ENCODE measurements at regions not wholly inside any gene's neighbourhood (a gene's known extent, or its start where the extent isn't known, plus 50 kb on each side); places are given as distances from the start of the nearest gene placed in this dataset.

DNA sequence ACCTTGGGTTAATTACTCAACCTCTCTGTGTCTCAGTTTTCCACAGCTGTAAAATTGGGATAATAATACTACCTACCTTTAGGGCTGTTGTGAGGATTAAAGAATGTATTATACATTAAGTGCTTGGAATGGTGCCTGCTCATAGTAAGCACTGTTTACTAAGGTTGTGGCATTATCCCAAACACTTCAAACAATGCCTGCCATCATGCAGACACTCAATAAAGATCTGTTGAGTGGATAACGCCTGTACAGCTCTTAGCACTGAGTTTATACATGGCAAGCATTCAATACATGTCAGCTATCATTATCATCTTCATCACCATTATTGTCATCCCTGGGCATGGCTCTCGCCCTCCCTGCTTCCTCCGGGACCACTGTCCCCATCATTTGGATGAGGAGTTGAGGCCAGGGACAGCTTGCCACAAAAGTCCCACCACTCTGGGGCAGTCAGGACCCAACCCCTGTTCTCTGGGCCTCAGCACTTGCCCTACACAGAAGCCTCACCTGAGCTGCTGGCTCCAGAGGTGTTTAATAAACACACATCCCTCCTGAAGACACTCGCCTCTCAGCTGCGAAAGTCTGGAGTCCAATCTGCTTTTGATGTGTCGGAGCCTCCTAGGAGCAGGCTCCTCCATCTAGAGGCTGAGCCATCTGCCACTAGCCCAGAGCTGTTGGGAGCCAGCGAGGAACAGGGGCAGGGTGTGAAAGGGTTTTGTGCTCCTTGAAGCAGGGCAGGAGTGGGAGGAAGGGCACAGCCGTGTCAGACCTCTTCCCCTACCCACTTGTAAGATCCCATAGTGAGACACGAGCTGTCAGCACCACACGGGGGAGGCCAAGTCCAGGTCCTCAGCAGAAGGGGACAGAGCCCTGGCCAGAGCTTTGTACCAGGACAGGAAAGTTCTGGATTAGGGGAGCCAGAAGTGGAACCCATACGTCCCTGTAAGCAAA lies 80.9 kb upstream of the ZC3H12A start:
- DNase-seq, result no peak

- no peak for DNase-seq
Observed at GRCh38 chr1:37394574-37395464, 79.6 kb upstream of the ZC3H12A start.

- DNase-seq, result no peak
Observed at GRCh38 chr1:37398096-37398495, 76.3 kb upstream of the ZC3H12A start.

DNA sequence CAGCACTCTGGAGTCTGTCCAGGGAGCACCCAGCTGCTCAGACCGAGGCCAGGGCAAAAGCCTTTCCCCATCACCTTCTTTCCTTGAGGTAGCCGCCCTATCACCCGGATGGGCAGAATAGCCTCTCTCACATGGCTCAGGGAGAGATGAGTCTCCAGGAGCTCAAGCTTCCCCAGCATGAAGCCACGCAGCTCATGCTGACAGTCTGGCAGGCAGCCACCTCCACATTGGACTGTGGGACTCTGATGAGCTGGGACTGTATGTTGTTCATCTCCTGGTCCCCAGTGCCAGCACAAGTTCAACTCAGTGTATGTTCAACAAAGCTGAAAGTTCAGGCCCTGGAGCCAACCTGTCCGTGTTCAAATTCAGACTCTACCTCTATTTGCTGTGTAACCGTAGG lies 75.2 kb upstream of the ZC3H12A start:
- DNase-seq, result no peak

- DNase-seq, result no peak
Observed at GRCh38 chr1:37399830-37400464, 74.4 kb upstream of the ZC3H12A start.

GRCh38 chr1:37400466-37401225 lies 73.7 kb upstream of the ZC3H12A start:
- DNase-seq, result no peak

DNA sequence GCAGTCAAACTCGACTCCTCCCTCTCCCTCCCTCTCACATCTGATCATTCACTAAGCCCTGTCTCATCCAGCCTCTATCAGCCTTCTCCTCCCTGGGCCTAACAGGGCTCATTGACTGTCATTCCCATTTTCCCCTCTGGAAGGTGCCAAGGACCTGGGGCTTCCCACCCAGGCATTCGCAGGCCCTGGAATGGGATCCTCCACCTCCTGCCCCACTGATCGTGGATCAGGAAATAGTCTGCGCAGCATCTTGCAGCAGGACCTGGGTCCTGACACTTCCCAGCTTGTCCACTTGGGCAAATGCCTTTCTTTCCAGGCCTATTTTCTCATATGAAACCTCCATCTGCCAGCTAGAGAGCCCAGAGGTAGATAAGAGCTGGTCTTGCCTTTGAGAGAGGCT lies 71.2 kb upstream of the ZC3H12A start:
- no peak for DNase-seq

GRCh38 chr1:37404711-37405110 lies 69.7 kb upstream of the ZC3H12A start:
- DNase-seq, result no peak

- DNase-seq, result no peak
Observed at GRCh38 chr1:37410105-37410504, 64.3 kb upstream of the ZC3H12A start.

DNA sequence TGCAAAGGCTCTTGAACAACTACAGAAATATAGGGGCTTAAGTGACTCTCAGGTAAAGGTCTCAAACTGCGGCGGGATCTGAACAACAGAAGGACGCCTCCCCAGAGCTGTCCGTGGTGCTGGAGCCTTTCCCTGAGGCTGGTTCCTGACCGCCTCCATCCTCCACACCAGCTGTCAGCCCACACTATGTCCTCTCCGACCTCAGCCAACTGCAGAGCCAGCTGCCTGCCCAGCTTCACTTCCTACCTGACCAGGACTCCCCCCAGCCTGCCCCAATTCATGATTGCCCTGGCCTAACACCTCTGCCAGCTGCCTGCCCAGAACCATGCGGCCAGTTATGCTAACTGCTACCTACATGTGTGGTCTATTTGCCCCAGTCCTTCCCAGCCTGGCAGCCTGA lies 63.6 kb upstream of the ZC3H12A start:
- DNase-seq, result no peak

- no peak for DNase-seq
Observed at GRCh38 chr1:37415611-37416244, 58.7 kb upstream of the ZC3H12A start.

DNA sequence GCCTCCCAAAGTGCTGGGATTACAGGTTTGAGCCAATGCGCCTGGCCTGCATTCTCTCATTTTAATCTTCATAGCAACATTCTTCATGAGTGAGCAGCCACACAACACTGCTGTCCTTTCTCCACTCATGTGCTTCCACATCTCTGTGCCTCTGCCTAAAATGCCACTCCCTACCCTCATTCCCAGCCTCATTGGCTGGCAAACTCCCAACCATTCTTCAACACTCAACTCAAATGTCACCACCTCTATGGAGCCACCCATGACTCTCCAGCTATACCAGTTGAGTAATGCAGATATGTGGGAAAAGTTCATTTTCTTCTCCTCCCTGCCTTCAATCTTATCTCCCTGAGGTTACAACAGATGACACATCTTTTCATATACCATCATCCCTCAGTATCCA lies 53.9 kb upstream of the ZC3H12A start:
- no peak for DNase-seq

GRCh38 chr1:37423810-37424209 lies 50.6 kb upstream of the ZC3H12A start:
- DNase-seq, result no peak

GRCh38 chr1:37424523-37424922 lies 49.9 kb upstream of the ZC3H12A start:
- DNase-seq, result no peak

Measured in CD4-positive, alpha-beta T cell treated with Interleukin-4 for 4 hours (primary cell).